NCI-H2029 (cell line): ENCODE measurements at regions not wholly inside any gene's neighbourhood (a gene's known extent, or its start where the extent isn't known, plus 50 kb on each side); places are given as distances from the start of the nearest gene placed in this dataset.

ENCODE experiments used
- DNase-seq: peaks from one replicate; lab custom pipeline; 2025; lab: John Stamatoyannopoulos, UW

- DNase-seq = no peak
These were observed 62.2 kb upstream of the GIMD1 start for GRCh38 chr4:106430797-106431196.

GRCh38 chr4:106429885-106430284, 61.3 kb upstream of the GIMD1 start:
- DNase-seq = no peak

- no peak for DNase-seq
These were observed 57.5 kb upstream of the GIMD1 start for GRCh38 chr4:106426069-106426468.

GRCh38 chr4:106425576-106425975, 57.0 kb upstream of the GIMD1 start:
- no peak for DNase-seq

GRCh38 chr4:106424426-106424825, 55.8 kb upstream of the GIMD1 start:
- no peak for DNase-seq

- no peak for DNase-seq
These were observed 55.2 kb upstream of the GIMD1 start for GRCh38 chr4:106423791-106424190.

GRCh38 chr4:106422766-106423165, 54.2 kb upstream of the GIMD1 start:
- no peak for DNase-seq

GRCh38 chr4:106421441-106422296, 53.1 kb upstream of the GIMD1 start:
- DNase-seq = no peak

- DNase-seq = no peak
These were observed 49.9 kb upstream of the GIMD1 start for GRCh38 chr4:106418444-106418843.
